Body of pancreas (tissue), 4 donors: ENCODE measurements at regions not wholly inside any gene's neighbourhood (a gene's known extent, or its start where the extent isn't known, plus 50 kb on each side); places are given as distances from the start of the nearest gene placed in this dataset.

ENCODE experiments used
- CTCF ChIP-seq, 7 experiments: fragments of 450-650 bp in 4 of 7; fragments of 200-600 bp in 3 of 7; sonication (generic) in 3 of 7; IDR thresholded peaks; one replicate each; pipeline ENCODE4 v1.5.1; 2016 to 2019; ENCODE audit warnings: antibody characterized with exemption in 7 of 7
- POLR2A ChIP-seq, 3 donors: fragments of 450-650 bp; IDR thresholded peaks; one replicate each; pipeline ENCODE4 v1.6.1; 2016; ENCODE audit warnings: antibody characterized with exemption in 3 of 3, mild to moderate bottlenecking in 2 of 3

GRCh38 chr6:93819189-93819588, 399.8 kb upstream of the EPHA7 start:
- TF ChIP-seq CTCF (IDR thresholded peaks at IDR 0.05) (no peak), POLR2A (IDR thresholded peaks at IDR 0.05) (no peak)
